ENCODE measurements at regions not wholly inside any gene's neighbourhood (a gene's known extent, or its start where the extent isn't known, plus 50 kb on each side); places are given as distances from the start of the nearest gene placed in this dataset.

GRCh38 chr17:14585099-14585498 is 284.2 kb downstream of the HS3ST3B1 start (continued):
- TF ChIP-seq, protein P1, sequence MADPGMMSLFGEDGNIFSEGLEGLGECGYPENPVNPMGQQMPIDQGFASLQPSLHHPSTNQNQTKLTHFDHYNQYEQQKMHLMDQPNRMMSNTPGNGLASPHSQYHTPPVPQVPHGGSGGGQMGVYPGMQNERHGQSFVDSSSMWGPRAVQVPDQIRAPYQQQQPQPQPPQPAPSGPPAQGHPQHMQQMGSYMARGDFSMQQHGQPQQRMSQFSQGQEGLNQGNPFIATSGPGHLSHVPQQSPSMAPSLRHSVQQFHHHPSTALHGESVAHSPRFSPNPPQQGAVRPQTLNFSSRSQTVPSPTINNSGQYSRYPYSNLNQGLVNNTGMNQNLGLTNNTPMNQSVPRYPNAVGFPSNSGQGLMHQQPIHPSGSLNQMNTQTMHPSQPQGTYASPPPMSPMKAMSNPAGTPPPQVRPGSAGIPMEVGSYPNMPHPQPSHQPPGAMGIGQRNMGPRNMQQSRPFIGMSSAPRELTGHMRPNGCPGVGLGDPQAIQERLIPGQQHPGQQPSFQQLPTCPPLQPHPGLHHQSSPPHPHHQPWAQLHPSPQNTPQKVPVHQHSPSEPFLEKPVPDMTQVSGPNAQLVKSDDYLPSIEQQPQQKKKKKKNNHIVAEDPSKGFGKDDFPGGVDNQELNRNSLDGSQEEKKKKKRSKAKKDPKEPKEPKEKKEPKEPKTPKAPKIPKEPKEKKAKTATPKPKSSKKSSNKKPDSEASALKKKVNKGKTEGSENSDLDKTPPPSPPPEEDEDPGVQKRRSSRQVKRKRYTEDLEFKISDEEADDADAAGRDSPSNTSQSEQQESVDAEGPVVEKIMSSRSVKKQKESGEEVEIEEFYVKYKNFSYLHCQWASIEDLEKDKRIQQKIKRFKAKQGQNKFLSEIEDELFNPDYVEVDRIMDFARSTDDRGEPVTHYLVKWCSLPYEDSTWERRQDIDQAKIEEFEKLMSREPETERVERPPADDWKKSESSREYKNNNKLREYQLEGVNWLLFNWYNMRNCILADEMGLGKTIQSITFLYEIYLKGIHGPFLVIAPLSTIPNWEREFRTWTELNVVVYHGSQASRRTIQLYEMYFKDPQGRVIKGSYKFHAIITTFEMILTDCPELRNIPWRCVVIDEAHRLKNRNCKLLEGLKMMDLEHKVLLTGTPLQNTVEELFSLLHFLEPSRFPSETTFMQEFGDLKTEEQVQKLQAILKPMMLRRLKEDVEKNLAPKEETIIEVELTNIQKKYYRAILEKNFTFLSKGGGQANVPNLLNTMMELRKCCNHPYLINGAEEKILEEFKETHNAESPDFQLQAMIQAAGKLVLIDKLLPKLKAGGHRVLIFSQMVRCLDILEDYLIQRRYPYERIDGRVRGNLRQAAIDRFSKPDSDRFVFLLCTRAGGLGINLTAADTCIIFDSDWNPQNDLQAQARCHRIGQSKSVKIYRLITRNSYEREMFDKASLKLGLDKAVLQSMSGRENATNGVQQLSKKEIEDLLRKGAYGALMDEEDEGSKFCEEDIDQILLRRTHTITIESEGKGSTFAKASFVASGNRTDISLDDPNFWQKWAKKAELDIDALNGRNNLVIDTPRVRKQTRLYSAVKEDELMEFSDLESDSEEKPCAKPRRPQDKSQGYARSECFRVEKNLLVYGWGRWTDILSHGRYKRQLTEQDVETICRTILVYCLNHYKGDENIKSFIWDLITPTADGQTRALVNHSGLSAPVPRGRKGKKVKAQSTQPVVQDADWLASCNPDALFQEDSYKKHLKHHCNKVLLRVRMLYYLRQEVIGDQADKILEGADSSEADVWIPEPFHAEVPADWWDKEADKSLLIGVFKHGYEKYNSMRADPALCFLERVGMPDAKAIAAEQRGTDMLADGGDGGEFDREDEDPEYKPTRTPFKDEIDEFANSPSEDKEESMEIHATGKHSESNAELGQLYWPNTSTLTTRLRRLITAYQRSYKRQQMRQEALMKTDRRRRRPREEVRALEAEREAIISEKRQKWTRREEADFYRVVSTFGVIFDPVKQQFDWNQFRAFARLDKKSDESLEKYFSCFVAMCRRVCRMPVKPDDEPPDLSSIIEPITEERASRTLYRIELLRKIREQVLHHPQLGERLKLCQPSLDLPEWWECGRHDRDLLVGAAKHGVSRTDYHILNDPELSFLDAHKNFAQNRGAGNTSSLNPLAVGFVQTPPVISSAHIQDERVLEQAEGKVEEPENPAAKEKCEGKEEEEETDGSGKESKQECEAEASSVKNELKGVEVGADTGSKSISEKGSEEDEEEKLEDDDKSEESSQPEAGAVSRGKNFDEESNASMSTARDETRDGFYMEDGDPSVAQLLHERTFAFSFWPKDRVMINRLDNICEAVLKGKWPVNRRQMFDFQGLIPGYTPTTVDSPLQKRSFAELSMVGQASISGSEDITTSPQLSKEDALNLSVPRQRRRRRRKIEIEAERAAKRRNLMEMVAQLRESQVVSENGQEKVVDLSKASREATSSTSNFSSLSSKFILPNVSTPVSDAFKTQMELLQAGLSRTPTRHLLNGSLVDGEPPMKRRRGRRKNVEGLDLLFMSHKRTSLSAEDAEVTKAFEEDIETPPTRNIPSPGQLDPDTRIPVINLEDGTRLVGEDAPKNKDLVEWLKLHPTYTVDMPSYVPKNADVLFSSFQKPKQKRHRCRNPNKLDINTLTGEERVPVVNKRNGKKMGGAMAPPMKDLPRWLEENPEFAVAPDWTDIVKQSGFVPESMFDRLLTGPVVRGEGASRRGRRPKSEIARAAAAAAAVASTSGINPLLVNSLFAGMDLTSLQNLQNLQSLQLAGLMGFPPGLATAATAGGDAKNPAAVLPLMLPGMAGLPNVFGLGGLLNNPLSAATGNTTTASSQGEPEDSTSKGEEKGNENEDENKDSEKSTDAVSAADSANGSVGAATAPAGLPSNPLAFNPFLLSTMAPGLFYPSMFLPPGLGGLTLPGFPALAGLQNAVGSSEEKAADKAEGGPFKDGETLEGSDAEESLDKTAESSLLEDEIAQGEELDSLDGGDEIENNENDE (IDR thresholded peaks at IDR 0.05; ENCODE audit: insufficient replicate concordance, low read length) = no peak
- TF ChIP-seq USF2 (IDR thresholded peaks at IDR 0.05; ENCODE audit: low read length) (no peak), CHD2 (IDR thresholded peaks at IDR 0.05; ENCODE audit: low read length) (no peak), CBX5 (IDR thresholded peaks at IDR 0.05; ENCODE audit: low read depth, low read length) (no peak), KDM1A (IDR thresholded peaks at IDR 0.05; ENCODE audit: borderline replicate concordance, low read length) (no peak), TEAD4 (IDR thresholded peaks at IDR 0.05; ENCODE audit: low read depth, low read length) (no peak), TAF7 (optimal IDR thresholded peaks at IDR 0.05; ENCODE audit: borderline replicate concordance, low read depth, low read length) (no peak)

Data from H1 (cell line).